ENCODE measurements at regions not wholly inside any gene's neighbourhood (a gene's known extent, or its start where the extent isn't known, plus 50 kb on each side); places are given as distances from the start of the nearest gene placed in this dataset.

- TF ChIP-seq POLR2A (IDR thresholded peaks at IDR 0.05) (no peak), CTCF (IDR thresholded peaks at IDR 0.05) (no peak), POLR2AphosphoS5 (IDR thresholded peaks at IDR 0.05) (no peak)
Observed at GRCh38 chr5:26791433-26791832, 247.0 kb downstream of the CDH9 start.

All from prostate gland (tissue), 2 donors.